ENCODE measurements at regions not wholly inside any gene's neighbourhood (a gene's known extent, or its start where the extent isn't known, plus 50 kb on each side); places are given as distances from the start of the nearest gene placed in this dataset.

- no peak for DNase-seq (ENCODE audit: low spot score)
These were observed 210.7 kb upstream of the SLC24A2 start for GRCh38 chr9:19999491-20000057.

GRCh38 chr9:19998823-19999455 is 210.1 kb upstream of the SLC24A2 start:
- DNase-seq (ENCODE audit: low spot score), result no peak

GRCh38 chr9:19998153-19998552 is 209.3 kb upstream of the SLC24A2 start:
- DNase-seq (ENCODE audit: low spot score), result no peak

GRCh38 chr9:19995619-19996018 is 206.8 kb upstream of the SLC24A2 start:
- no peak for DNase-seq (ENCODE audit: low spot score)

- no peak for DNase-seq (ENCODE audit: low spot score)
These were observed 205.5 kb upstream of the SLC24A2 start for GRCh38 chr9:19994296-19994695.

GRCh38 chr9:19992556-19992955 is 203.7 kb upstream of the SLC24A2 start:
- no peak for DNase-seq (ENCODE audit: low spot score)

- DNase-seq (ENCODE audit: low spot score), result no peak
These were observed 200.4 kb upstream of the SLC24A2 start for GRCh38 chr9:19989213-19989612.

- DNase-seq (ENCODE audit: low spot score), result no peak
These were observed 199.4 kb upstream of the SLC24A2 start for GRCh38 chr9:19988281-19988680.

GRCh38 chr9:19985081-19985480 is 196.2 kb upstream of the SLC24A2 start:
- no peak for DNase-seq (ENCODE audit: low spot score)

GRCh38 chr9:19976226-19976625 is 187.4 kb upstream of the SLC24A2 start:
- no peak for DNase-seq (ENCODE audit: low spot score)

- no peak for DNase-seq (ENCODE audit: low spot score)
These were observed 186.7 kb upstream of the SLC24A2 start for GRCh38 chr9:19975499-19975898.

GRCh38 chr9:19969721-19970120 is 180.9 kb upstream of the SLC24A2 start:
- no peak for DNase-seq (ENCODE audit: low spot score)

GRCh38 chr9:19967888-19968459 is 179.1 kb upstream of the SLC24A2 start:
- no peak for DNase-seq (ENCODE audit: low spot score)

GRCh38 chr9:19967216-19967887 is 178.5 kb upstream of the SLC24A2 start:
- no peak for DNase-seq (ENCODE audit: low spot score)

- DNase-seq (ENCODE audit: low spot score), result no peak
These were observed 176.5 kb upstream of the SLC24A2 start for GRCh38 chr9:19965336-19965735.

GRCh38 chr9:19947996-19948395 is 159.2 kb upstream of the SLC24A2 start:
- DNase-seq (ENCODE audit: low spot score), result no peak

GRCh38 chr9:19946441-19947109 is 157.7 kb upstream of the SLC24A2 start:
- DNase-seq (ENCODE audit: low spot score), result no peak

GRCh38 chr9:19941874-19942273 is 153.0 kb upstream of the SLC24A2 start:
- no peak for DNase-seq (ENCODE audit: low spot score)

GRCh38 chr9:19940811-19941535 is 152.1 kb upstream of the SLC24A2 start:
- DNase-seq (ENCODE audit: low spot score), result no peak

GRCh38 chr9:19939734-19940278 is 151.0 kb upstream of the SLC24A2 start:
- no peak for DNase-seq (ENCODE audit: low spot score)

GRCh38 chr9:19938990-19939733 is 150.3 kb upstream of the SLC24A2 start:
- DNase-seq (ENCODE audit: low spot score), result no peak

Measured in mucosa of gallbladder (tissue), 1 donor.